Eye (tissue), 1 donor: ENCODE measurements at regions not wholly inside any gene's neighbourhood (a gene's known extent, or its start where the extent isn't known, plus 50 kb on each side); places are given as distances from the start of the nearest gene placed in this dataset.
"Not testable (repeated sequence)": the region's sequence is repeated elsewhere in the genome, so short reads cannot be mapped to it uniquely, and the experiment has no call there.

Experiments
- DNase-seq: peaks from one replicate; pipeline ENCODE4 v3.0.0-alpha.2; 2015

- DNase-seq: no peak
These were observed 63.6 kb upstream of the THBS1 start for GRCh38 chr15:39517122-39517855.

GRCh38 chr15:39523968-39524367, 56.9 kb upstream of the THBS1 start:
- not testable (repeated sequence) for DNase-seq

GRCh38 chr15:39529457-39529856, 51.4 kb upstream of the THBS1 start:
- no peak for DNase-seq

- DNase-seq: peak; percentile 34
These were observed 50.2 kb upstream of the THBS1 start for GRCh38 chr15:39530480-39531342.
